GM12878 (cell line): ENCODE measurements at regions not wholly inside any gene's neighbourhood (a gene's known extent, or its start where the extent isn't known, plus 50 kb on each side); places are given as distances from the start of the nearest gene placed in this dataset.
"Not testable (repeated sequence)": the region's sequence is repeated elsewhere in the genome, so short reads cannot be mapped to it uniquely, and the experiment has no call there.

Experiments used
- ATAC-seq: fragments of 200-7000 bp; cut with Tn5 transposase; 3 replicates; pipeline ENCODE4 v1.9.1; 2020; ENCODE audit warnings: mild to moderate bottlenecking, moderate library complexity
- BruUV-seq: library from RNA; stranded (reverse); fragments of 400-500 nt; replicated peaks from 2 replicates; lab custom pipeline; 2021; lab: Mats Ljungman, UMichigan
- CTCF ChIA-PET: fragments of 300-600 bp; sonication (Branson Sonifier 250); formaldehyde crosslinking; extraction: SDS; loops from one replicate; lab custom pipeline; 2021; ENCODE audit warnings: inconsistent platforms; lab: Yijun Ruan, JAX
- POLR2A ChIA-PET: fragments of 350-600 bp; formaldehyde crosslinking; extraction: SDS; loops from one replicate; lab custom pipeline; 2021; ENCODE audit warnings: inconsistent platforms; lab: Charles Lee
- RAD21 ChIA-PET: fragments of 300-600 bp; sonication (Branson Sonifier 250); formaldehyde crosslinking; loops from one replicate; lab custom pipeline; 2023; ENCODE audit warnings: antibody characterized with exemption; ENCODE audit not compliant: unreplicated experiment; lab: Charles Lee
- SMC1A ChIA-PET: fragments of 300-600 bp; sonication (Branson Sonifier 250); formaldehyde crosslinking; loops from one replicate; lab custom pipeline; 2023; ENCODE audit not compliant: unreplicated experiment, uncharacterized antibody; lab: Charles Lee
- DNase-seq: peaks from one replicate; pipeline ENCODE4 v3.0.0-alpha.2; 2011; ENCODE audit warnings: low read depth, low spot score
- FAIRE-seq: peaks from 3 replicates; lab custom pipeline; 2011; peaks lifted over from hg19 to GRCh38; lab: Jason Lieb, UNC
- H2AFZ ChIP-seq: 2 replicates; pipeline ENCODE4 v1.6.0; 2011; ENCODE audit warnings: low read depth, low read length, control low read depth; ENCODE audit not compliant: control insufficient read depth
- H3K27ac ChIP-seq: 2 replicates; pipeline ENCODE4 v1.5.1; 2011; ENCODE audit warnings: control low read depth; ENCODE audit not compliant: control insufficient read depth, insufficient read depth
- H3K27me3 ChIP-seq, 2 experiments: replicated peaks in 1 of 2; 2 replicates each; pipeline versions ENCODE4 v1.6.0 to v1.6.1; 2011; ENCODE audit warnings: low read length in 1 of 2; ENCODE audit not compliant: control insufficient read depth in 2 of 2, insufficient read depth in 2 of 2
- H3K36me3 ChIP-seq, 2 experiments: 2 replicates each; pipeline ENCODE4 v1.5.1; 2011; ENCODE audit warnings: low read length in 1 of 2; ENCODE audit not compliant: control insufficient read depth in 2 of 2, insufficient read depth in 2 of 2
- H3K4me1 ChIP-seq: 2 replicates; pipeline ENCODE4 v1.6.1; 2011; ENCODE audit warnings: mild to moderate bottlenecking, low read length, moderate library complexity, mixed read lengths; ENCODE audit not compliant: control insufficient read depth, insufficient read depth
- H3K4me2 ChIP-seq: 2 replicates; pipeline ENCODE4 v1.6.0; 2011; ENCODE audit warnings: control low read depth; ENCODE audit not compliant: control insufficient read depth, insufficient read depth
- H3K4me3 ChIP-seq: fragments of 200-600 bp; sonication (generic); 2 replicates; pipeline ENCODE4 v1.5.1; 2016
- H3K79me2 ChIP-seq: 2 replicates; pipeline ENCODE4 v1.6.0; 2011; ENCODE audit warnings: low read length; ENCODE audit not compliant: control insufficient read depth, insufficient read depth
- H3K9ac ChIP-seq: 2 replicates; pipeline ENCODE4 v1.8.0; 2011; ENCODE audit warnings: low read length, control low read depth, mixed read lengths; ENCODE audit not compliant: control insufficient read depth, insufficient read depth
- H3K9me3 ChIP-seq: replicated peaks from 3 replicates; pipeline ENCODE4 v1.5.1; 2011; ENCODE audit warnings: mild to moderate bottlenecking, low read length; ENCODE audit not compliant: control insufficient read depth, insufficient read depth
- H4K20me1 ChIP-seq: 2 replicates; pipeline ENCODE4 v1.6.0; 2011; ENCODE audit not compliant: control insufficient read depth, insufficient read depth
- ATF3 ChIP-seq: IDR thresholded peaks from 2 replicates; pipeline ENCODE4 v1.6.1; 2011; ENCODE audit warnings: low read depth, mild to moderate bottlenecking, low read length, moderate library complexity, borderline replicate concordance; ENCODE audit errors: extremely low read depth
- ATF7 ChIP-seq: fragments of 450-650 bp; IDR thresholded peaks from 2 replicates; pipeline ENCODE4 v1.6.1; 2016; ENCODE audit warnings: low read depth, mild to moderate bottlenecking
- BMI1 ChIP-seq: fragments of 450-650 bp; IDR thresholded peaks from 2 replicates; pipeline ENCODE4 v1.6.1; 2016; ENCODE audit warnings: mild to moderate bottlenecking, moderate library complexity, borderline replicate concordance
- EZH2 ChIP-seq: IDR thresholded peaks from 2 replicates; pipeline ENCODE4 v1.6.1; 2012; ENCODE audit warnings: low read depth, mild to moderate bottlenecking, control low read depth, inconsistent platforms, low read length, borderline replicate concordance; ENCODE audit not compliant: control insufficient read depth
- FOS ChIP-seq: IDR thresholded peaks from 3 replicates; pipeline ENCODE4 v1.6.1; 2011; ENCODE audit warnings: borderline replicate concordance; ENCODE audit not compliant: insufficient read length; ENCODE audit errors: extremely low read depth
- IKZF1 ChIP-seq: fragments of 450-650 bp; conservative IDR thresholded peaks from 2 replicates; pipeline ENCODE4 v1.6.1; 2017; ENCODE audit warnings: antibody characterized with exemption, mild to moderate bottlenecking
- IRF4 ChIP-seq: IDR thresholded peaks from 2 replicates; pipeline ENCODE4 v1.6.1; 2011; ENCODE audit warnings: low read depth, low read length
- POU2F2 ChIP-seq: IDR thresholded peaks from 3 replicates; pipeline ENCODE4 v1.6.1; 2011; ENCODE audit warnings: low read depth, mild to moderate bottlenecking, low read length, borderline replicate concordance
- WRNIP1 ChIP-seq: IDR thresholded peaks from 2 replicates; pipeline ENCODE4 v1.6.1; 2011; ENCODE audit warnings: low read depth, low read length, improper control_type of control experiment, borderline replicate concordance
- YBX1 ChIP-seq: fragments of 450-650 bp; IDR thresholded peaks from 2 replicates; pipeline ENCODE4 v1.6.1; 2016; ENCODE audit warnings: antibody characterized with exemption
- ZBED1 ChIP-seq: IDR thresholded peaks from 2 replicates; pipeline ENCODE4 v1.6.1; 2016; ENCODE audit warnings: borderline replicate concordance
- WGBS: methylation state at CpG from one replicate; pipeline ENCODE4 v1.1.6; 2016; ENCODE audit warnings: low lambda C conversion rate; ENCODE audit not compliant: insufficient replicate concordance, insufficient coverage; ENCODE audit errors: missing lambda C conversion rate; 5-methylcytosine and 5-hydroxymethylcytosine counted together
- in situ Hi-C: fragments of 300-500 bp; cut with MboI; formaldehyde crosslinking; loops from 9 replicates; pipeline ENCODE4 v1.14.3; 2018; ENCODE audit warnings: mixed read lengths
- intact Hi-C: fragments of 100-400 bp; cut with micrococcal nuclease; formaldehyde crosslinking; loops from one replicate; pipeline ENCODE4 v1.14.2; 2022; ENCODE audit not compliant: unreplicated experiment

GRCh38 chr5:143634689-143635088, 177.3 kb upstream of the HMHB1 start (continued):
- no peak for TF ChIP-seq IRF4
- TF ChIP-seq ZBED1, result no peak

- intact Hi-C loops, result no loop called here
- DNase-seq (no peak), ATAC-seq (no peak), FAIRE-seq (no peak)
- Histone ChIP-seq H3K9ac (no peak overlapping the region), H2AFZ (no peak overlapping the region), H3K79me2 (no peaks in the 10 kb centered on the region), H3K27me3 (no peaks in the 10 kb centered on the region), H4K20me1 (no peaks in the 10 kb centered on the region), H3K27ac (no peak overlapping the region), H3K9me3 (no peaks in the 10 kb centered on the region), H3K4me2 (no peak overlapping the region), H3K36me3 (no peaks in the 10 kb centered on the region), H3K4me3 (no peak overlapping the region), H3K4me1 (no peaks in the 10 kb centered on the region)
- RAD21 ChIA-PET, result interaction anchor here (1.5 kb wide), 1 partner anchor 36 kb away, joined by 3 read pairs; no protein-coding TSS in a partner anchor
- SMC1A ChIA-PET, result interaction anchor here (0.6 to 1.7 kb wide), 14 partner anchors 10 to 325 kb away, joined by 3 to 11 read pairs (median 3); no protein-coding TSS in a partner anchor
- BruUV-seq, result no TSS peak
- in situ Hi-C loops, result no loop called here
- CTCF ChIA-PET, result interaction anchor here (0.7 to 1.4 kb wide), 4 partner anchors 12 to 197 kb away, joined by 3 read pairs; no protein-coding TSS in a partner anchor
- WGBS, result 74% methylated on average over 9 of the region's 9 CpGs
- TF ChIP-seq ATF3, result no peak
- TF ChIP-seq YBX1, result no peak
- no peak for TF ChIP-seq POU2F2
- no peak for TF ChIP-seq WRNIP1
- no peak for TF ChIP-seq BMI1
- no peak for TF ChIP-seq IKZF1
- TF ChIP-seq EZH2, result no peak
- TF ChIP-seq ATF7, result no peak
- no peak for TF ChIP-seq FOS
- POLR2A ChIA-PET, result no interaction called here
Measured at GRCh38 chr5:143629871-143630659, 181.9 kb upstream of the HMHB1 start.

GRCh38 chr5:143625048-143625447, 186.9 kb upstream of the HMHB1 start:
- H4K20me1 ChIP-seq, H3K9me3 ChIP-seq, H3K4me1 ChIP-seq, intact Hi-C loops, H3K27ac ChIP-seq, in situ Hi-C loops, BruUV-seq, POLR2A ChIA-PET, ATAC-seq, H3K4me2 ChIP-seq, RAD21 ChIA-PET, H3K36me3 ChIP-seq, H3K27me3 ChIP-seq, H2AFZ ChIP-seq, H3K9ac ChIP-seq, H3K4me3 ChIP-seq, FAIRE-seq, DNase-seq, H3K79me2 ChIP-seq: not testable (repeated sequence)
- 77% methylated on average over 7 of the region's 7 CpGs for WGBS
- ChIA-PET CTCF (interaction anchor here (1.0 to 1.1 kb wide), 2 partner anchors 8 to 13 kb away, joined by 3 read pairs; no protein-coding TSS in a partner anchor), SMC1A (interaction anchor here (0.6 to 1.6 kb wide), 7 partner anchors 10 to 157 kb away, joined by 3 to 5 read pairs (median 4); no protein-coding TSS in a partner anchor)
